Lower leg skin (tissue), 3 donors: ENCODE measurements at regions not wholly inside any gene's neighbourhood (a gene's known extent, or its start where the extent isn't known, plus 50 kb on each side); places are given as distances from the start of the nearest gene placed in this dataset.

Source experiments
- CTCF ChIP-seq, 3 donors: fragments of 450-650 bp; IDR thresholded peaks; one replicate each; pipeline ENCODE4 v1.5.1; 2016; ENCODE audit warnings: antibody characterized with exemption in 3 of 3, mild to moderate bottlenecking in 3 of 3, moderate library complexity in 2 of 3
- POLR2A ChIP-seq, 2 donors: fragments of 450-650 bp; IDR thresholded peaks; one replicate each; pipeline ENCODE4 v1.6.1; 2016 to 2017; ENCODE audit warnings: antibody characterized with exemption in 2 of 2, mild to moderate bottlenecking in 1 of 2, moderate library complexity in 1 of 2

- TF ChIP-seq CTCF (IDR thresholded peaks at IDR 0.05), result no peak
- TF ChIP-seq POLR2A (IDR thresholded peaks at IDR 0.05), result no peak
These were observed 174.3 kb downstream of the TSHZ3 start for GRCh38 chr19:31174948-31175347.
